Erythroblast (primary cell): ENCODE measurements at regions not wholly inside any gene's neighbourhood (a gene's known extent, or its start where the extent isn't known, plus 50 kb on each side); places are given as distances from the start of the nearest gene placed in this dataset.
"Not testable (repeated sequence)": the region's sequence is repeated elsewhere in the genome, so short reads cannot be mapped to it uniquely, and the experiment has no call there.

Experiments
- DNase-seq, 2 experiments: peaks; one replicate each; lab custom pipeline; 2025; lab: John Stamatoyannopoulos, UW
- GATA1 ChIP-seq: IDR thresholded peaks from 2 replicates; pipeline ENCODE4 v1.6.1; 2011; ENCODE audit warnings: low read depth, mild to moderate bottlenecking, control low read depth, low read length, moderate library complexity
- POLR2A ChIP-seq: IDR thresholded peaks from 2 replicates; pipeline ENCODE4 v1.6.1; 2011; ENCODE audit warnings: mild to moderate bottlenecking, low read length

DNA sequence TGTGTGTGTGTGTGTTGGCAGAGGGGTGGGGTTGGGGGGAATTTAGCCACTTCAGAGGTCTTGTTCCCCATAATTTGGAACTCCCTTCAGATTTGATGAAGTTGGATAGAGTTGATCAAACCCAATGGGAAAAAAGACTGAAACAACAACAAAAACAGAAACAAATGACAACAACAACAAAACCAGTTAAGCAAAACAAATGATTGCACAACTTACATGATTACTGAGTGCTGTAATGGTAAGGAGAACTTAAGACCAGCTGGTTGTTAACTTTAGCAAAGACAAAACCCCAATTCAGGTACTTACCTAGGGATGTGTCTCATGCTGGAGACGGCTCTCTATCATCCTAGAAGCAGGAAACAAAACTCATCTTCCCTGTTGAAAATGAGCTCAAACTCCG, 107.8 kb upstream of the DDHD1 start:
- TF ChIP-seq POLR2A (no peak), GATA1 (no peak)
- no peak for DNase-seq

GRCh38 chr14:53260286-53260685, 107.2 kb upstream of the DDHD1 start:
- TF ChIP-seq POLR2A = no peak
- TF ChIP-seq GATA1 = no peak
- no peak for DNase-seq

DNA sequence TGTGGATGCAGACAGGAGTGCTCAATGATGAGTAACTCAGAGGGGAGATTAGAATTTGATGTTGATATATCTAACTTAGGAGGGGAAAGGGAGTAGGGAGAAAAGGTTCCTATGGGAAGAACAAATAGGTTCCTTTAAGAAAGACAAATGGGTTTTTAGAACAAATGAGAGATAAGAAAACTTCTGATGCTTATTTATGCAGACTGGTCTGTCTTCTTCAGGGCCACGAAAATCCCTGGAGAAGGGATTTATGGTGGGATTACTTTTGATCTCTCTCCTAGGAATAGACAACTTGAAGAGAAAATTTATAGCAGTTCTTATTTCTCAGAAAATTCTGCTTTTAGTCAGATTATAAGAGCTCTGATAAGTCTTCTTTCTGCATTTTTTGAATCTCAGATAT, 99.0 kb upstream of the DDHD1 start:
- DNase-seq = no peak
- TF ChIP-seq GATA1 = no peak
- no peak for TF ChIP-seq POLR2A

DNA sequence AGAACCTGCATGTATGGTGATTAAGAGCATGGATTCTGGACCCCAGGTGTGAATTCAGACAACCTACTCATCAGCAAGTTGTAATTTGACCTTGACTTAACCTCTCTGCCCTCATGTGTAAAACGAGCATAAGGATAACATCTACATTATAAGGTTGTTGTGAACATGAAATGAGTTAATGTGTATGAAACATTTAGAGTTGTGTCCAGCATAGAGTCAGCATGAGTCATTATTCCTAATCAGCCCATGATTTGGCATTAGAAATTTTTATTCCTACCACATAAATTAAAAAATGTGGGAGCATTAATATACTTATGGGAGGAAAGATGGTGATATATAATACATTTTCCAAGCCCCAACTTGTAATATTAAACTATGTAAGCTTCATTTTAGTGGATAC, 95.9 kb upstream of the DDHD1 start:
- DNase-seq = no peak
- no peak for TF ChIP-seq GATA1

DNA sequence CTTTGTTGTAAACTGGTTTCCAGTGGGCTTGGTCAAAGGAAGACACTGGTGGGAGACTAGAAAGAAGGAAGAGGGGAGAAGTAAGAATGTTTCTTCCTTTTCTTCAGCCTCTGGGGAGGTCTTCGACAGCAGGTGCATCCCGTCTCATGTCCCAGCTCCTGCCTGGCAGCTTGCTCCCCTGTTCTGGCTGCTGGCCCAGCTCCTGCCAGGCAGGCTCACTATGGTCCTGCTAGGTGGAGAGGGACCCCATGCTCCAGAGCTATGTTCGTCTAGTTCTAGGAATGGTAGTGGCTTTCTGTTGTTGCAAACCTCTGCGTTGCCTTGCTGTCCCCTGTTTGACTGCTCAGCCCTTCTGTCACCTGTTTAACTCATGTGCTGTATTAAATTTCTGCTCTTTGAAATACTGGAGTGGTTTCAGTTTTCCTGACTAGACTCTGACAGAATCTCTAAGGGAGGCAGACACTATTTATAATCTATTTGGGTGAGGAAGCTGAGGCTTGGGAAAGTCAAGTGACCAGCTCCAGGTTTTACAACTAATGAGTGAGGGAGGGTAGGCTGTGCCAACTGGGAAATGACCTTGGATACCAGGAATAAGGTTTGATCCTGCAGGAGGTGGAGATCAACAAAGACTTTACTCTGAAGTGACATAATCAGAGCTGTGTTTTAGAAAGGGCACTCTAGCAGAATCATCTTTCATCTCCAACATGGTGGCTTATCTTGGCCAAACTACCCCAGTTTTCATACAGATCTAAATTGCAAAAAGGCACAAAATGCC, 94.7 kb upstream of the DDHD1 start:
- TF ChIP-seq POLR2A (no peak), GATA1 (no peak)
- DNase-seq = no peak

DNA sequence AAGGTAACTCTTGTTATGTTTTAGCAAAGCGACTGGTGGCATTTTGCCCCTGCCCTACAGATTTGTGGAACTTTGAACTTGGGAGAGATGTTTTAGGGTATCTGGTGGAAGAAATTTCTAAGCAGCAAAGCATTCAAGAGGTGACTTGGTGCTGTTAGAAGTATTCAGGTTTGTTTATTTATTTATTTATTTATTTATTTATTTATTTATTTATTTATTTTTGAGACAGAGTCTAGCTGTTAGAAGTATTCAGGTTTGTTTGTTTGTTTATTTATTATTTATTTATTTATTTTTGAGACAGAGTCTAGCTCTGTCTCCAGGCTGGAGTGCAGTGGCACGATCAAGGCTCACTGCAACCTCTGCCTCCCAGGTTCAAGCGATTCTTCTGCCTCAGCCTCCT, 89.8 kb upstream of the DDHD1 start:
- not testable (repeated sequence) for DNase-seq

- TF ChIP-seq POLR2A (no peak), GATA1 (no peak)
These were observed 84.4 kb upstream of the DDHD1 start for GRCh38 chr14:53237488-53237887.

GRCh38 chr14:53236708-53237107, 83.6 kb upstream of the DDHD1 start:
- DNase-seq = no peak
- TF ChIP-seq GATA1 (no peak), POLR2A (no peak)

More at GRCh38 chr14:53237488-53237887, 84.4 kb upstream of the DDHD1 start:
- no peak for DNase-seq

- TF ChIP-seq POLR2A = no peak
- TF ChIP-seq GATA1 = no peak
- no peak for DNase-seq
These were observed 78.0 kb upstream of the DDHD1 start for GRCh38 chr14:53231171-53231570.

- no peak for DNase-seq
- TF ChIP-seq GATA1 (no peak), POLR2A (no peak)
These were observed 75.8 kb upstream of the DDHD1 start for GRCh38 chr14:53228966-53229365.

DNA sequence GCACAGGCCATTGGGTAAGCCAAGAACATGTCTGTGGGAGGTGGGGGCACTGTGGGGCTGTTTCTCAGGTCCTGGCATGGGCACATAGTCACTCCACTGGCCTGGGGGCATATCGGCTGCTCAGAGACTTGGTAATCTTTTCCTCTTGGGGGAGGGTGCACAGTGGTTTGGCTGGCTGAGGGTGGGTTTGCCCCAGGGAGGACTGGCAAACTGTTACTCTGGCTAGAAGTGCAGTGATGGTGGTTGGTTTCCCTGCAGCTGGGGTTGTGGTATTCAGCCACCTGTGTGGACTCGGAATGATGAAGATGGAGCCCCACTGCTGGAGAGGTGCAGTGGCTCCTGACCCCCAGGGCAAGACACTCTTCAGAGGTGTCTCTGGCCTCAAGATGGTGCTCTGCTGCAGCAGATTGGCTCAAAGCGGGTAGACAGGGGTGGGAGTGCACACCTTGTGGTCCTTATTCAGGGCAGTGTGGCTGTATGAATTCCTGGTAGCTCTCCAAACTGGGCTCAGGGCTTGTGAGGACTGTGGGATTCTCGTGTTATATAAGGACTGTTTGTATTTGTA, 74.1 kb upstream of the DDHD1 start:
- no peak for DNase-seq
- TF ChIP-seq GATA1 (no peak), POLR2A (no peak)

- TF ChIP-seq POLR2A (no peak), GATA1 (no peak)
- DNase-seq = no peak
These were observed 73.4 kb upstream of the DDHD1 start for GRCh38 chr14:53226553-53226952.

- no peak for DNase-seq
- TF ChIP-seq POLR2A (no peak), GATA1 (no peak)
These were observed 67.8 kb upstream of the DDHD1 start for GRCh38 chr14:53220914-53221313.

DNA sequence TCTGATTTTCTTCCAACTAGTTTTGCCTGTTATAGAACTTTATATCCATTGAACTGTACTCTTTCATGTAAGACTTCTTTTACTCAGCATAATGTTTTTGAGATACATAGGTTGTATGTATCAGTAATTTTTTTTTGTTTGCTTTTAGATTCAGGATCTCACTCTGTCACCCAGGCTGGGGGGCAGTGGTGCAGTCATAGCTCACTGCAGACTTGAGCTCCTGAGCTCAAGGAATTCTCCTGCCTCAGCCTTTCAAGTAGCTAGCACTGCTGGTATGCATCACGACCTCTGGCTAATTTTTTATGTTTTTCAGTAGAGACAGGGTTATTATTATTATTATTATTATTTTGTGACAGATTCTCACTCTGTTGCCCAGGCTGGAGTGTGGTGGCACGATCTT, 65.0 kb upstream of the DDHD1 start:
- TF ChIP-seq POLR2A (no peak), GATA1 (no peak)
- no peak for DNase-seq

GRCh38 chr14:53217316-53217994, 64.3 kb upstream of the DDHD1 start:
- TF ChIP-seq GATA1 (no peak), POLR2A (peak; percentile 28)
- peak; percentile 75 to 82 for DNase-seq

- peak in 1 of 2 experiments; percentile 20 for DNase-seq
These were observed 63.8 kb upstream of the DDHD1 start for GRCh38 chr14:53216955-53217315.

GRCh38 chr14:53216478-53216877, 63.4 kb upstream of the DDHD1 start:
- not testable (repeated sequence) for DNase-seq
